NCI-H1694 (cell line): ENCODE measurements at regions not wholly inside any gene's neighbourhood (a gene's known extent, or its start where the extent isn't known, plus 50 kb on each side); places are given as distances from the start of the nearest gene placed in this dataset.

ENCODE experiments used
- DNase-seq: peaks from one replicate; lab custom pipeline; 2025; lab: John Stamatoyannopoulos, UW

DNA sequence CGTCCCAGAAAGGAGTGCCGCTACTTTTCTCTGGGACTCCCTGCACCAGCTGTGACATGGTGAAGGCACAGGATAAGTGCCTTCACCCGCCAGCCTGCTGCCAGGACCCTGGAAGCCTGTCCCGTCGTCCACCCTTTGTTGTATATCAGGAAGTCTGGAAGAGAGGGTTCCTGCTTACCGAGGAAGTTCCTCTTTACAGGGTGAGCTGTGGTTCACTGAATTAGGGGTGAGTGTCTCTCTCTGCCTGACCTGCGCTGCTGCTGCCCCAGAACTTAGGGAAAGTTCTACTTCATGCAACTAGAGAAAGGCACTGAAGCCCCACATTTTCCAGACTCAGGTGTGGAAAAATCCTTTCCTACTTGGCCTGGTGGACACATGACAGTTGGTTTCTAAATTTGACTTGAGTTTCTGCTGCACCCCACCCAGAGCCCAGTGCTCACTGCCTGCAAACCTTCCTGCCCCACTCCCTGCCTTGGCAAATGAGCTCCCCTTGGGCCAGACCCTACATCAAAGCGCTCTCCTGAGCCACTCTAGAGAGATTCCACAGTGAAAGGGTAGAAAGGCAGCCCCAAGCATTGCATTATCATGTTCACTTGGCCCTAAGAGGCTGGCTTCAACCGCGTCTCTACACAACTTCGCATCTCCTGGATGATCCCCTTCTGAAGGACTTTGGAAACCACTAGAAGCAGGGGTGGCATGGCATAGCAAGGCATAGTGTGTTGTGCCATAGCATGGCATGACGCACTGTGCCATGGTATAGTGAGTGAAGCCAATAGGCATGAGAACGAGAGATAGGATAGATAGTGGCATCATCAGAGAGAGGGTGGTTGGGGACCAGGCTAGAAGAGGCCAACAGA lies 215.8 kb upstream of the CDYL start:
- no peak for DNase-seq

DNA sequence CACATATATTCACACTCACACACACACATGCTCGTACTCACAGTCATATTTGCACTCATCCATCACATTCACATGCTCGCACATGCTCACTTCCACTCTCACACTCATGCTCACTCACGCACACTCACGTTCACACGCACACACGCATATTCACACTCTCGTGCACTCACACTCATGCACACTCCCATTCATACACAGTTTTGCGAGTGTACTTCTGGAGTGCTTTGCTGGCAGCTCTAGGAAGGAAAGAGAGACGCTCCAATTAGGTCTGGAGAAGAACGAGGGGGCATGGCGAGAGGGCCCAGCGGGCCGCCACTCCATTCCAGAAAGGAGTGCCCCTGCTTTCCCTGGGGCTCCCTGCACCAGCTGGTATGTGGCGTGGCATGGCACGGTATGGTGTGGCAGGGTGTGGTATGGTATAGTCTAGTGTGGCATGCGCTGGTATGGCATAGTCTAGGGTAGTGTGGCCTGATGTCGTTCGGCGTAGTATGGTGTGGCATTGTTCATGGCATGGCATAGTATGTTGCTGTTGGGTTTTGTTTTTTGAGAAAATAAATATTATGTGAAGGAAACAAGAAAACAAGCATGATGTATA lies 216.8 kb upstream of the CDYL start:
- DNase-seq: no peak

DNA sequence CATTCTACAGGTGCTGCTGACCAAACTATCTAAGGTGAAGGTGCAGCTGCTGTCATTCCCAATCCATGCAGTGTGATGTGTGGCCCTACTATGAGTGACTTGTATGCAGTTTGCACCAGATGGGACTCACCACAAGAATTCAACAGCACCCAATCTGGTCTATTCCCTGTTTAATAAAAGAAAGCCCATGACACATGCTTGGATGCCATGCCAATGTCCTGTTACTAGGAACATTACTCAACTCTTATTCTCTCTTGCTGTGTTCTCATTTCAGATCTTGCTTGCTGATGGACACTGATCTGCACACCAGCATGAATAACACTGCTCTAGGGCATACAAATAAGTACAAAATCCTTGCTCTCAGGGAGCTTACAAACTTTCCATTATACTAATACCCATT lies 221.6 kb upstream of the CDYL start:
- DNase-seq: no peak

DNA sequence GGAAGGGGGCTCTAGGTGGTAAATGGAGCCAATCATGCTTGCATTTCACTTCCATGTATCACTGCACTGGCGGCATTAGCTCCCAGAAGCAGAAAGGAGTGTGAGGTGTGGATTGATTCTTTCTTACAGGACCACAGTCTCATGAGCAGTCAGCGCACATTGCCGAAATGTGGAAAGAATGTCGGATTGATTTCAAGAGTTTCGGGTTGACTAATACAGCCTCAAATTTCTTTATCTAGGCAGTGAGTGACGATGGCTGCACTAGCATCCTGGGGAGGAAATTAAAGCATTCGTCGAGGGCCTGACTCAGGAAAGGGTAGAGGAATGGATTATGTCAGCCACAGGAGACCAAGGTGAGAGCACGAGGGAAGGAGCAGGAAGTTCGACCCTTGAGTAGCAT lies 222.8 kb upstream of the CDYL start:
- DNase-seq: no peak

DNA sequence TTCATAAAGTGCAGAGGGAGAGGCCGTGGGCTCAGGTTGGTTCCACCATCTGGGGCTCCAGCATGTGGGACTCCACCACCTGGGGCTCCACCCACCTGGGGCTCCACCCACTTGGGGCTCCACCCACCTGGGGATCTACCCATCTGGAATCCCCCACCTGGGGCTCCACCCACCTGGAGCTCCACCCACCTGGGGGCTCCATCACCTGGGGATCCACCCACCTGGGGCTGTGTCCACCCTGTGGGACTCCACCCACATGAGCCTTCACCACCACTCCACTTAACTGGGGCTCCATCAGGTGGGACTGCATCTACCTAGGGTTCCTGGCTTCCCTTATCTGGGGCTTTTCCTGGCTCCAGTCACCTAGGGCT lies 226.0 kb upstream of the CDYL start:
- no peak for DNase-seq

DNA sequence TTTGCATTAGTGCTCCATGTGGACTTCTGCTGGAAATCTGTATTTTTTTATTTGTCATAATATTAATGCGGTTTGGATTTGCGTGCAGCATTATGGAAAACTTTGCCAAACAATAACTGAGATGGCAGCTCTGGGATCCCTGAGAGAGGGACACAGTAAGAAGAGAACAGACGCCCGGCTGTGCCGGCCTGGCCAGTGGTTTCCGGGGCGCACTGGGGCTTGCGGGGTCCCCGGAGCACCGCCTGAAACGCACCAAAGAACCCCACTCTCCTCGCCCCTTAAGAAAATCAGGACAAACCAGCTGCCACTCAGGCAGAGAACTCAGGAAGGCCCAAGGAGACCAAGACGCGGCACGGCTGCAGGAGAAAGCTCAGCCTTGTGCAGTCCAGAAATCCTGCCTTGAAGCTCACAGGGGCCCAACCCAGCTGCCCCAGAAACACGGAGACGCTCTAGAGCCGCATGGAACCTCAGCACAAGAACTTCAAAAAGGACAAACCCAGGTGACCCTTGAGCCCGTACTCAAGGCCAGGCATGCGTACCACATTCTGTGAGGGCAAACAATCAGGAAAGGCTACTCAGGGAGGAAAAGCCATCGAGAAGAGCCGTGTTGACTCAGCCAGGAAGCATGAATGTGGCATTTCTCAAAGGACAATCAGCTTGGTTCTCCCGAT lies 226.5 kb upstream of the CDYL start:
- no peak for DNase-seq

DNA sequence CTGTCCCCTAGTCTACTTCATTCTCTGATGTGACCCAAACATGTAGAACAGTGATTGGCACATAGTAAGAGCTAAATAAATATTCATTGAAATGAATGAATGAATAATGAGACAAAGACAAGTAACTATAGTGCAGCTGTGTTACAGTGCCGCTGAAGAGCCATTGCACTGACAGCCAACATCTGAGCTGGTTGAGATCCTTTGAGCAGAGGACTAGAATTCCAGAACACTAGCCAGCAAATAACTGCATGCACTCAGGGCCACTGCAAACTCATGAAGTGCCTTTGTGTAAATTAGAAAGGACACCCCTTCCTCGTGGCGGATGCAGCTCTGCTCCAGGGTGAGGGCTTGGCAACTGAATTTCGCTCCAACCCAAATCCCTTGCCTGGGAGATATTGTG lies 230.3 kb upstream of the CDYL start:
- no peak for DNase-seq

DNA sequence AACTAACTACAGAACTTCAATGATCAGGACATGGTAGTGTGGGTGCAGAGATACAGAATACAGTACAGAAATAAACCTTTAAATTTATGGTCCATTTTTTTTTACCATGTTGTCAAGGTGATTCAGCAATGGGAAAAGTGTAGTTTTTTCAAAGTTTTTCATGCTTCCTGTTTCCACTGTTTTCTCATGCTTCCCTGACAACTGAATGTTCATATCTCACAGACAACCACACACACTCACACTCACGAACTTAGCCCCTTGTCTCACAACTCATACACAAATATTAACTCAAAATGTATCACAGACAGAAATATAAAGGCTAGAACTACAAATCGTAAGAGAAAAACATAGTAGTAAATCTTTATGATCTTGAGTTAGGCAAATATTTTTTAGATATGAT lies 232.6 kb upstream of the CDYL start:
- DNase-seq: no peak

DNA sequence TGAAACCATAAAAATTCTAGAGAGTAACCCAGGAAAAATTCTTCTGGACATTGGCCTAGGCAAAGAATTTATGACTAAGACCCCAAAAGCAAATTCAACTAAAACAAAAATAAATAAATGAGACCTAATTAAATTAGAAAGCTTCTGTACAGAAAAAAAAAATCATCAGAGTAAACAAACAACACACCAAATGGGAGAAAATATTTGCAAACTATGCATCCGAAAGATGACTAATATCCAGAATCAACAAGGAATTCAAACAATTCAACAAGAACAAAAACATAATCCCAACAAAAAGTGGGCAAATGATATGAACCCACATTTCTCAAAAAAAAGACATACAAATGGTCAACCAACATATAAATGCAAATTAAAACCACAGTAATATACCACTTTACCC lies 242.6 kb upstream of the CDYL start:
- DNase-seq: no peak

DNA sequence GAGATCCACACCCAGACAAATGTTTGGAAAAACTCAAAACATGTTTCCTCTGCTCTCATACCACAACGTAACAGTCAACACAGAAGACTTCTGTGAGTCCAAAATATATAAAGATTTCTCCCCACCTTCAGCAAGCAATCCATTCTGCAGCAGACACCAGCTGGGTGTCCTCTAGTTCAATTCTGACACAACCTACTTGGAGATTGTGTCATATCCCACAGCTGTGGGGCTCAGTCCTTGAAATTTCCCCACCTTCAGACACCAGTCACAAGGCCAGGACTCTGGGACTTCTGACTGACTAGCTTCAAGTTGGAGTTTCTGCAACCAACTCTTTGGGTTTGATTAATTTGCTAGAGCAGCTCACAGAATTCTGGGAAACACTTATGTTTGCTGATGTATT lies 244.8 kb upstream of the CDYL start:
- DNase-seq: no peak

DNA sequence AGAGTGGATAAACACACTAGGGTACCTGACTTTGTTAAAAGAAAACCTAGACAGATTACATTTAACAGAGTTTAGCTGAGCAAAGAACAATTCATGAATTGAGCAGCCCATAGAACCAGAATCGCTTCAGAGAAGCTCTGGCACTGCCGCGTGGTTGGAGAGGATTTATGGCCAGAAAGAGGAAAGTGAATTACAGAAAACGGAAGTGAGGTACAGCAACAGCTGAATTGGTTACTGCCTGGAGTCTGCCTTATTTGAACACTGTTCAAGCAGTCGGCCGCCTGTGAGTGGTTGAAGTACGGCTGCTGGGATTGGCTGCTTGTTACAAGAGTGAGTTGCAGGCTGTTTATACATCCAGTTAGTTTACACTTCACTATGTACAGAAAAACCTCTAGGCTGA lies 253.8 kb upstream of the CDYL start:
- DNase-seq: no peak

DNA sequence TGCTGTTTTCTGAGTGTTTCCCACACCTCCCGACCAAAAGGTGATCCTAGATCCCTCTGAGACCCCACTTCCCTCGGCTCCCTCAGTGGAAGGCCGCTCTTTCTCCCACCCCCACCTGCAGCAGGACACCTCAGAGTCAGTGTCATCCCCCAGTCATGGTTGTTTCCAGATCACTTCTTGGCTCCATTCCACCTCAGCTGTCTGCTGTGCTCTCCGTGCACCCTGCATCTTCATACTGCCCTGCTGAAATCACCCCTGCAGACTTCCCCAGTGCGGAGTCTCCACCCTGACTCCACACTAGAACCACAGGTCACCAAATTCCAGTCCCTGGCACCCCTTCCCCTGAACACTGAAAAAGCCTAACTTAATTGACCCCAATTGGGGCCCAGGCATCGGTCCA lies 255.1 kb upstream of the CDYL start:
- no peak for DNase-seq

DNA sequence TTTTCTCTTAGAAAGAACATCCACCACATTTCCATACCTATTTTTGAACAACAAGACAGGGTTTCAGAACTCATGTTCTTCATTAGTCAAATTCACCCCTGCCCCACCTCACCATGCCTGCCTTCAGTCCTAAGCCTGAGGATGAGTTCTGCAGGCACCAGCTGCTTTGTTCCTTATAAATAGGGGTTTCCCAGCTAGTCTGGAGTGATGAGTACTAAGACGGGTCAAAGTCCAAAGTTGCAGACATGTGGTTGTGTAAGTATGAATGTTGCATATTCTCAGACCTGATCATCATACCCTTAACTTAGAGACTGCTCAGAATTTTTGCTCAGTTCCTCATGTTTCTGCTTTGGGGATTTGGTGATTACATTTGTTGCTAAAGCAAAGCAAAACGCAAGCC lies 257.7 kb upstream of the CDYL start:
- no peak for DNase-seq

DNA sequence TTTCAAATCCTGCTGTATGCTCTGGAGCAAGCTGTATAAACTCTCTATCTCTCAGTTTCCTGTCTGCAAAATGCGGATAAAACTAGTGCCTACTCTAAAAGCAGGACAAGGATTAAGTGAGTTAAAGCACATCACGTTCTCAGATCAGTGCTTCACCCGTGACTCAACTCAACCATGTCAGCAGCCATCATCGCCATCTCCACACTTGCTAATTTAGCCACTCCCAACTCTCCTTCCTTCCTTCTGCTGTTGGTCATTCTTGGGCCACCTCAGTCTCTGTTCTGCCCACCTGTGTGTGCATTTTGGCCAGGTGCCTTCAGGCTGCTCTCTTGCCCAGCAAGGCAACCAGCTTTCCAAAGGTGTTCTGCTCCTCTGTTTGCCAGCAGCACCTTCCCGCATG lies 260.0 kb upstream of the CDYL start:
- no peak for DNase-seq

DNA sequence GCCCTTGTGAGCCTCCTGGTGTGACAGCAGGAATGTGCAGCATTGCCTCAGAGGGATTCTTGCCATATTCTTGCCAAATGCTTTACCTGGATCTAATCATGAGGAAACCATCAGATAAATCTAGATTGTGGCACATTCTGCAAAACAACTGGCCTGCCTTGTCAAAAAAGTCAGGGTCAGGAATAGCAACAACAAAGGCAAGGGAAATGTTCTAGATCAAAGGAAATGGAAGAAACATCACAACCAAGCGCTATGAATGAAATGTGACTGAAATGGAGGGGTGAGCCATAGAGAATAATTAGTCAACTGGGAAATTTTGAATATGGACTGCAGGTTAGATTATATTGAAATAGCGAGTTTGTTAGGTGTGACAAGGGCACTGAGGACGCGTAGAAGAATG lies 262.6 kb upstream of the CDYL start:
- no peak for DNase-seq

DNA sequence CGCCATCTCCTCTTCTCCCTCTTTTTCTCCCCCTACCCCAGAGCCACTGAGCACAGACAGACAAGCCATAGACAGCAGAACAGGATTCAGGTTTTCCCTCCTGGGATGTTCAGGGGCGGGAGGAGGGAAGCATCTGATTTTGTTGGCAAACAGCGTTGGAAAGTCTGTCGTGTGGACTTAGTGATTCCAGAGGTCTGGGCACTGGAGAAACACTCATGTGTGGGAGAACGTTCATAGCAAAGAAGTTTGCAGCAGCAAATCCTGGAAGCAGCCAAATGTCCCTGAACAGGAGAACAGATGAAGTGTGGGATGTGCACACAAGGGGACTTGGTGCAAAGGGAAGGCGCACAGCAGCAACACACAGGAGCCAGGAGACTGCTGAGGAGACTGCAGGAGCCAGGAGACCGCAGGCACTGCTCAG lies 264.1 kb upstream of the CDYL start:
- DNase-seq: no peak

DNA sequence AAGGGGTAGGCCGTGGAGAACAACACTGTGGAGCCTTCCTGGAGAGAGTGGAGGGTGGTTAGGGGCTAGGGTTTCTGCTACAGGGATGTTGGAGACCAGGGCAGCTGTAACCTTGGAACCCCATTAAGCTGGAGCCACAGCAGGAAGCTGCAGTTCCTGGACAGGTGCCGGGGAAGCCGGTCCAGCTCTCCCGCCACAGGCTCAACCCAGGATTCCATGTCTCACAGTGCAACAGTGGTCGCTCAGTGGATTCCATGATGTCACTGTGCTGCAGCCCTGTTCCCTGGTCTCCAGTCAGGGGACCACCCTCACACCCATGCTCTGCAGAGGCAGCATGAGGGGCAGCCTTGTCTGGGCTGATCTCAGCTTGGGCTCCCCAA lies 264.6 kb upstream of the CDYL start:
- no peak for DNase-seq

DNA sequence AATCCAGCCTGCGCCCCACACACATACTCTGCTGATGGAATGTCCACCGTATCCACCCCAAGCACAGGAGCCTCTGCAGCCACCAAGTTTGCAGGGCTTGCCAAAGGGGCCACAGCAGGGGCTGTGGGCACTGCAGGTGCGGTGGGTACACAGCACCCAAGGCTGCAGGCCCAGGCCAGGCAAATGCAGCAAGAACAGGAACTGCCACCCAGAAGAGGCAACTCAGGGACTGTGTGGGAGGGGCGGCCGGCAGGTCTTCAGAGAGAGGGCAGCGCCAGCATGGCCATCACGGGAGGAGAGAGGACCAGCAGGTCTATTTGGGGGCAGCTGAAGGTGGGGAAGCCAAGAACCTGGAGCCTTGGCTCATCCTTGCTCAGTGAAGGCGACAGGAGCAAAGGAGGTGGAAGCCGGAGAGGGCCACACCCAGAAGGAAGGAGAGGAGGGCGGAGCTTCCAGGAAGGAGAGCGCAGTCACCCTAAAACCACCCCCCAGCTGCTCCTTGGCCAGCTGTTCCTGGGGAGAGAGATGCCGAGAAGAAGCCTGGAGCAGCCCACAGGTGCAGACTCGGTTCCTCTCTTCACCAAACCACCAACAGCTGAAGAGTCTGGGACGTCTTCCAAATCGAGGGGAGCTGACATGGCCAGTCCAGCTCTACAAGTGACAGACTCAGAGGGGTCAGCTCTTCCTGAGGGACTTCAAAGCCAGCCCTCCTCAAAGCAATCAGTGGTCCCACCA lies 265.1 kb upstream of the CDYL start:
- DNase-seq: no peak

DNA sequence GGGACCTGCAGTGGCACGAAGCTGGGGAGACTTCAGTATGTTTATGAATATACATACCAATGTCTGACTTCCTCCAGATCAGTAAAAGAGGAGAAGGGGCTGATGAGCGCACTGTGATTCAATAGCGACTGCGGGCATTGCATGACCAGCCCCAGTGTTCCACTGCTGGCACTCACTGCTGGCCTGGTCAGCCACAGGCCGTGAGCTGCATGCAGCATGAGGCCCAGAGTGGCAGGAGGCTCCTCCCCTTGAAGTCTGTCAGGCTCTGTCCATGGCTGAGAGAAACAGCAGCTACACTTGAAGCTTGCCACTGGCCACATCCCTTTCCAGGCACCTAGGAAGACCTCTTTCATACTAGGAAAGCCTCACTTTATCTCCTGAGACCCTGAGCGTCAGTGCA lies 265.9 kb upstream of the CDYL start:
- no peak for DNase-seq

DNA sequence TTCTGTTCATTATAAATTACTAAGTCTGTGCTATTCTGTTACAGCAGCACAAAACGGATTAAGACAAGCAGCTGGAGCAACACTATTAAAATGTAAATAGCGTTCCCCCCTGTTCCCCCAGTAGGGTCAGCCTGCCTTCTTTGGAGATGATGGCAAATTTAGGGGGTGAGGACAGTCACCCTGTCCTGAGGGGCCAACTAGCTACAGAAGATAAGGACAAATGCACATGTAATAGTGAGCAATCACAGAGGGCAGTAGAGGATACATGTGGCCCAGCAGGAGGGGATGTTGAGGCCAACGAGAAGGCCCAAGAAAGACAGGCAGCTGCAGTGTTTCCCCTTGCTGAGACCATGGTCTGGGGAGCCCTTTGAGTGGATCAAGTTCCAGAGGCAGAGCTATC lies 266.7 kb upstream of the CDYL start:
- DNase-seq: no peak

DNA sequence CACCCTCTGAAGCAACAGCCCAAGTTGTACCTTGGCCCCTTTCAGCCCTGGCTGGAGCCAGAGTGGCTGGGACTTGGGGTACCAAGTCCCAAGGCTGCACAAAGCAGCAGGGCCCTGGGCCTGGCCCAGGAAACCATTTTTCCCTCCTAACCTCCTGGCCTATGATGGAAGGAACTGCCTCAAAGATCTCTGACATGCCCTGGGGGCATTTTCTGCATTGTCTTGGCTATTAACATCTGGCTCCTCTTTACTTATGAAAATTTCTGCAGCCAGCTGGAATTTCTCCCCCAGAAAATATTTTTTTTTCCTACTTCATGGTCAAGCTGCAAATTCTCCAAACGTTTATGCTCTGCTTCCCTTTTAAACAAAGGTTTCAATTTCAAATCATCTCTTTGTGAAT lies 269.4 kb upstream of the CDYL start:
- no peak for DNase-seq

DNA sequence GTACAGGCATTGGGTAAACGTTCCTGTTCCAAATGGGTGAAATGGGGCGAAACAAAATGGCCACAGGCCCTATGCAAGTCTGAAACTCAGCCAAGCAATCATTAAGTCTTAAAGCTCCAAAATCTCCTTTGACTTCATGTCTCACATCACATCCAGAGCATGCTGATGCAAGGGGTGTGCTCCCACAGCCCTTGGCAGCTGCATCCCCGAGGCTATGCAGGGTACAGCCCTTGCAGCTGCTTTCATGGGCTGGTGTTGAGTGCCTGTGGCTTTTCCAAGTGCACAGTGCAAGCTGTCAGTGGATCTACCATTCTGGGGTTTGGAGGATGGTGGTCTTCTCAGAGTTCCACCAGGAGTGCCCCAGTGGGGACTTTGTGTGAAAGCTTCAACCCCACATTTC lies 270.0 kb upstream of the CDYL start:
- no peak for DNase-seq

DNA sequence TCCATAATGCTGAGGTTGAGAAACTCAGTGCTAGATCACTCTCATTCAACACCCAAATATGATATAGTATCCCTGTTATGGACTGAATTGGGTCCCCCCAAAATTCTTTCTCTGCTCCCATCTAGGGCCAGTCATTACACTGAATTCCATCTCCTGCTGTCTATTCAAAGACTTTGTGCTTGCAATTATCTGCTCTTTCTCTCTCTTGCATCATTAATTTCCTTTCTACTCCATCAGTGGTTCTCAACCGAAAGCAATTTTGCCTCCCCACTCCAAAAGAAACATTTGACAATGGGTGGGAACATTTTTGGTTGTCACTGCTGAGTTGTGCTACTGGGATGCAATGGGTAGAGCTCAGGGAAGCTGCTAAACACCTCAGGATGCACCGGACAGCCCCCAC lies 271.5 kb upstream of the CDYL start:
- no peak for DNase-seq
